ENCODE measurements at regions not wholly inside any gene's neighbourhood (a gene's known extent, or its start where the extent isn't known, plus 50 kb on each side); places are given as distances from the start of the nearest gene placed in this dataset.

DNA sequence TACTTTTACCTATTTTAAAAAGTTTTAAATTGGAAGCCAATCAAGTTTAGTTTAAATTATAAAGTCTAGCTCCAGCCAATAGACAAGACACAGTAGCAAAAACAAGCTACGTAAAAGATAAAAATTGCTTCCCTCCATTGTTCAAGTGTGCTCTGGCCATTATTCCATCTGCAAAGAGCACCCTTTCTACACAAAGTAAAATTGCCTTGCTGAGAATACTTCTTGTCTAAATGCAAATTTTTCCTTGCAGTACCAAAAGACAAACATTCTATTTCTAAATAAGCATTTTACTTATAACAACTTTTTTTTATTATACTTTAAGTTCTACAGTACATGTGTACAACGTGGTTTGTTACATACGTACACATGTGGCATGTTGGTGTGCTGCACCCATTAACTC lies 75.9 kb upstream of the ZNF746 start:
- no peak for TF ChIP-seq SPI1 (IDR thresholded peaks at IDR 0.05; ENCODE audit: borderline replicate concordance, low read depth)
- TF ChIP-seq, protein P1, sequence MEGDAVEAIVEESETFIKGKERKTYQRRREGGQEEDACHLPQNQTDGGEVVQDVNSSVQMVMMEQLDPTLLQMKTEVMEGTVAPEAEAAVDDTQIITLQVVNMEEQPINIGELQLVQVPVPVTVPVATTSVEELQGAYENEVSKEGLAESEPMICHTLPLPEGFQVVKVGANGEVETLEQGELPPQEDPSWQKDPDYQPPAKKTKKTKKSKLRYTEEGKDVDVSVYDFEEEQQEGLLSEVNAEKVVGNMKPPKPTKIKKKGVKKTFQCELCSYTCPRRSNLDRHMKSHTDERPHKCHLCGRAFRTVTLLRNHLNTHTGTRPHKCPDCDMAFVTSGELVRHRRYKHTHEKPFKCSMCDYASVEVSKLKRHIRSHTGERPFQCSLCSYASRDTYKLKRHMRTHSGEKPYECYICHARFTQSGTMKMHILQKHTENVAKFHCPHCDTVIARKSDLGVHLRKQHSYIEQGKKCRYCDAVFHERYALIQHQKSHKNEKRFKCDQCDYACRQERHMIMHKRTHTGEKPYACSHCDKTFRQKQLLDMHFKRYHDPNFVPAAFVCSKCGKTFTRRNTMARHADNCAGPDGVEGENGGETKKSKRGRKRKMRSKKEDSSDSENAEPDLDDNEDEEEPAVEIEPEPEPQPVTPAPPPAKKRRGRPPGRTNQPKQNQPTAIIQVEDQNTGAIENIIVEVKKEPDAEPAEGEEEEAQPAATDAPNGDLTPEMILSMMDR (IDR thresholded peaks at IDR 0.05; ENCODE audit: insufficient read depth, low read length) = no peak
